ENCODE measurements at regions not wholly inside any gene's neighbourhood (a gene's known extent, or its start where the extent isn't known, plus 50 kb on each side); places are given as distances from the start of the nearest gene placed in this dataset.

- Histone ChIP-seq H3K9me3 (ENCODE audit: control insufficient read depth, insufficient read depth, low read length) (no peaks in the 10 kb centered on the region), H3K4me3 (ENCODE audit: low read depth, low read length) (no peak overlapping the region), H3K27me3 (ENCODE audit: control insufficient read depth, insufficient read depth, low read length) (no peaks in the 10 kb centered on the region), H3K27ac (ENCODE audit: low read depth, low read length) (no peak overlapping the region)
- ChIA-PET POLR2A (no interaction called here), CTCF (interaction anchor here (0.6 to 2.4 kb wide), 4 partner anchors 20 to 86 kb away, joined by 3 to 11 read pairs (median 3); no protein-coding TSS in a partner anchor)
- TF ChIP-seq, protein P1, sequence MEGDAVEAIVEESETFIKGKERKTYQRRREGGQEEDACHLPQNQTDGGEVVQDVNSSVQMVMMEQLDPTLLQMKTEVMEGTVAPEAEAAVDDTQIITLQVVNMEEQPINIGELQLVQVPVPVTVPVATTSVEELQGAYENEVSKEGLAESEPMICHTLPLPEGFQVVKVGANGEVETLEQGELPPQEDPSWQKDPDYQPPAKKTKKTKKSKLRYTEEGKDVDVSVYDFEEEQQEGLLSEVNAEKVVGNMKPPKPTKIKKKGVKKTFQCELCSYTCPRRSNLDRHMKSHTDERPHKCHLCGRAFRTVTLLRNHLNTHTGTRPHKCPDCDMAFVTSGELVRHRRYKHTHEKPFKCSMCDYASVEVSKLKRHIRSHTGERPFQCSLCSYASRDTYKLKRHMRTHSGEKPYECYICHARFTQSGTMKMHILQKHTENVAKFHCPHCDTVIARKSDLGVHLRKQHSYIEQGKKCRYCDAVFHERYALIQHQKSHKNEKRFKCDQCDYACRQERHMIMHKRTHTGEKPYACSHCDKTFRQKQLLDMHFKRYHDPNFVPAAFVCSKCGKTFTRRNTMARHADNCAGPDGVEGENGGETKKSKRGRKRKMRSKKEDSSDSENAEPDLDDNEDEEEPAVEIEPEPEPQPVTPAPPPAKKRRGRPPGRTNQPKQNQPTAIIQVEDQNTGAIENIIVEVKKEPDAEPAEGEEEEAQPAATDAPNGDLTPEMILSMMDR (IDR thresholded peaks at IDR 0.05; ENCODE audit: low read depth, low read length): no peak
- DNase-seq (ENCODE audit: low read depth, low spot score): no peak
Measured at GRCh38 chr12:102570256-102570655, 89.9 kb upstream of the IGF1 start.

DNA sequence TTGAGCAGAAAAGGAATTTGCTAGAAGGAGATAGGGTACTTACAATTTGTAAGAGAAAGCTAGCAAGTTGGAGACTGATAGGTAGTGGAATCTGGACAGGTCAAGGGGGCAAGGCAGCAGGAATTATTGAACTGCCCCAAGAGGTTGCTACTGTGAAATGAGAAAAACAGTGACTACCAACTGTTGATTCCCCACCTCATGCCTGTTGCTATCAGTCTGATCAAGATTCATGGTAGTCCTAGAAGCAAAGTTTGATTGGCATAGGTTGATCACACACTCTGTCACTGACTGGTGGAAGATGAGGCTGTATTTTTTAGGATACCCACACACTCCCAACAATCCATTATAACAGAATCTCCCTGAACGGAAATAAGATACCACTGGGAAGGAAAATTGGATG lies 89.4 kb upstream of the IGF1 start:
- H3K9me3 ChIP-seq (ENCODE audit: control insufficient read depth, insufficient read depth, low read length): no peaks in the 10 kb centered on the region
- TF ChIP-seq, protein P1 (IDR thresholded peaks at IDR 0.05; ENCODE audit: low read depth, low read length): no peak
- H3K27me3 ChIP-seq (ENCODE audit: control insufficient read depth, insufficient read depth, low read length): no peaks in the 10 kb centered on the region
- no peak overlapping the region for H3K4me3 ChIP-seq (ENCODE audit: low read depth, low read length)
- no peak for DNase-seq (ENCODE audit: low read depth, low spot score)
- POLR2A ChIA-PET: no interaction called here
- H3K27ac ChIP-seq (ENCODE audit: low read depth, low read length): no peak overlapping the region
- CTCF ChIA-PET: interaction anchor here (1.4 to 2.4 kb wide), 2 partner anchors 26 to 85 kb away, joined by 3 to 11 read pairs; no protein-coding TSS in a partner anchor

GRCh38 chr12:102568276-102568675 lies 87.9 kb upstream of the IGF1 start:
- POLR2A ChIA-PET: no interaction called here

GRCh38 chr12:102567031-102567985 lies 86.9 kb upstream of the IGF1 start:
- CTCF ChIA-PET: interaction anchor here (1.0 to 2.0 kb wide), 2 partner anchors 24 to 83 kb away, joined by 3 to 6 read pairs; no protein-coding TSS in a partner anchor

More at GRCh38 chr12:102568276-102568675, 87.9 kb upstream of the IGF1 start:
- Histone ChIP-seq H3K27me3 (ENCODE audit: control insufficient read depth, insufficient read depth, low read length) (no peaks in the 10 kb centered on the region), H3K4me3 (ENCODE audit: low read depth, low read length) (no peak overlapping the region), H3K27ac (ENCODE audit: low read depth, low read length) (no peak overlapping the region), H3K9me3 (ENCODE audit: control insufficient read depth, insufficient read depth, low read length) (no peaks in the 10 kb centered on the region)
- no peak for DNase-seq (ENCODE audit: low read depth, low spot score)
- TF ChIP-seq, protein P1 (IDR thresholded peaks at IDR 0.05; ENCODE audit: low read depth, low read length): no peak
- CTCF ChIA-PET: interaction anchor here (2.0 kb wide), 1 partner anchor 84 kb away, joined by 6 read pairs; no protein-coding TSS in a partner anchor

More at GRCh38 chr12:102567031-102567985, 86.9 kb upstream of the IGF1 start:
- Histone ChIP-seq H3K4me3 (ENCODE audit: low read depth, low read length) (no peak overlapping the region), H3K9me3 (ENCODE audit: control insufficient read depth, insufficient read depth, low read length) (no peaks in the 10 kb centered on the region), H3K27me3 (ENCODE audit: control insufficient read depth, insufficient read depth, low read length) (no peaks in the 10 kb centered on the region), H3K27ac (ENCODE audit: low read depth, low read length) (peak overlapping the region; percentile 69)
- POLR2A ChIA-PET: no interaction called here
- TF ChIP-seq, protein P1 (IDR thresholded peaks at IDR 0.05; ENCODE audit: low read depth, low read length): no peak
- peak; percentile 21 for DNase-seq (ENCODE audit: low read depth, low spot score)

Measured in AG04450 (cell line).